ENCODE measurements at regions not wholly inside any gene's neighbourhood (a gene's known extent, or its start where the extent isn't known, plus 50 kb on each side); places are given as distances from the start of the nearest gene placed in this dataset.
"Not testable (repeated sequence)": the region's sequence is repeated elsewhere in the genome, so short reads cannot be mapped to it uniquely, and the experiment has no call there.

- no peak for DNase-seq (ENCODE audit: low read depth)
These were observed 164.8 kb downstream of the MYCN start for GRCh38 chr2:16104949-16105668.

- DNase-seq (ENCODE audit: low read depth): no peak
These were observed 164.1 kb downstream of the MYCN start for GRCh38 chr2:16104315-16104948.

GRCh38 chr2:16103614-16104314 is 163.4 kb downstream of the MYCN start:
- DNase-seq (ENCODE audit: low read depth): no peak

- no peak for DNase-seq (ENCODE audit: low read depth)
These were observed 162.6 kb downstream of the MYCN start for GRCh38 chr2:16102976-16103380.

GRCh38 chr2:16102358-16102975 is 162.1 kb downstream of the MYCN start:
- no peak for DNase-seq (ENCODE audit: low read depth)

GRCh38 chr2:16101196-16101595 is 160.8 kb downstream of the MYCN start:
- DNase-seq (ENCODE audit: low read depth): no peak

GRCh38 chr2:16100006-16100405 is 159.7 kb downstream of the MYCN start:
- no peak for DNase-seq (ENCODE audit: low read depth)

GRCh38 chr2:16099326-16099725 is 159.0 kb downstream of the MYCN start:
- DNase-seq (ENCODE audit: low read depth): no peak

GRCh38 chr2:16096962-16097361 is 156.6 kb downstream of the MYCN start:
- no peak for DNase-seq (ENCODE audit: low read depth)

GRCh38 chr2:16095483-16095882 is 155.1 kb downstream of the MYCN start:
- not testable (repeated sequence) for DNase-seq (ENCODE audit: low read depth)

GRCh38 chr2:16094811-16095210 is 154.5 kb downstream of the MYCN start:
- DNase-seq (ENCODE audit: low read depth): no peak

GRCh38 chr2:16093639-16094529 is 153.5 kb downstream of the MYCN start:
- DNase-seq (ENCODE audit: low read depth): no peak

GRCh38 chr2:16092861-16093638 is 152.7 kb downstream of the MYCN start:
- no peak for DNase-seq (ENCODE audit: low read depth)

- DNase-seq (ENCODE audit: low read depth): no peak
These were observed 151.4 kb downstream of the MYCN start for GRCh38 chr2:16091576-16092282.

- no peak for DNase-seq (ENCODE audit: low read depth)
These were observed 150.6 kb downstream of the MYCN start for GRCh38 chr2:16090650-16091575.

- not testable (repeated sequence) for DNase-seq (ENCODE audit: low read depth)
These were observed 149.1 kb downstream of the MYCN start for GRCh38 chr2:16089491-16089890.

- no peak for DNase-seq (ENCODE audit: low read depth)
These were observed 148.4 kb downstream of the MYCN start for GRCh38 chr2:16088802-16089112.

GRCh38 chr2:16088035-16088801 is 147.9 kb downstream of the MYCN start:
- DNase-seq (ENCODE audit: low read depth): no peak

- not testable (repeated sequence) for DNase-seq (ENCODE audit: low read depth)
These were observed 145.8 kb downstream of the MYCN start for GRCh38 chr2:16086136-16086535.

Data from fibroblast of gingiva (primary cell).